KOPT-K1 (cell line): ENCODE measurements at regions not wholly inside any gene's neighbourhood (a gene's known extent, or its start where the extent isn't known, plus 50 kb on each side); places are given as distances from the start of the nearest gene placed in this dataset.

Source experiments
- H3K27ac ChIP-seq: fragments of 200-600 bp; sonication (generic); 2 replicates; pipeline ENCODE4 v1.5.1; 2016; ENCODE audit warnings: antibody characterized with exemption, mild to moderate bottlenecking, low read depth, low read length; ENCODE audit not compliant: poor library complexity, severe bottlenecking
- H3K36me3 ChIP-seq: fragments of 200-600 bp; sonication (generic); 2 replicates; pipeline ENCODE4 v1.5.1; 2017; ENCODE audit warnings: antibody characterized with exemption, mild to moderate bottlenecking, low read length, moderate library complexity; ENCODE audit not compliant: insufficient read depth
- H3K9me3 ChIP-seq: fragments of 200-600 bp; sonication (generic); 2 replicates; pipeline ENCODE4 v1.5.1; 2017; ENCODE audit warnings: antibody characterized with exemption, low read length, mild to moderate bottlenecking; ENCODE audit not compliant: insufficient read depth, poor library complexity, severe bottlenecking

DNA sequence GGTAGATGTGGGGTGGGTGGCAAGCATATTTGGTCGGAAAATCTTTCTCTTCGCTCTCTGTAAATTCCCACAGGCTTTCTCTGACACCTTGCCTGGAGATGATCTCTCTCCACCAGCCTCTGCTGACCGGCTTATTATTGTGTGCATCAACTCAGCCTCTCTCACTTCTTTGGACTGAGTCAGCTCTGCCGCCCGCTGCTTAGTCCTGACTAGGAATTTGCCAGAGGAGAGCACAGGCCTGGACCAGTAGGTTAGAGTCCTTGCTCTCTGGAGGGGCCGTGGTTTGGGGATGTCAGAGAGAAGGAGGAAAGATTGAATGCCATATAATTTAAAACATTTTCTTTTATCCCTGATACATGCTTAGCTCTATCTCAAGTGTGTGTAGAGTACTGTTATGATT is 242.6 kb upstream of the THSD7B start:
- Histone ChIP-seq H3K36me3 (no peaks in the 10 kb centered on the region), H3K9me3 (no peaks in the 10 kb centered on the region)

DNA sequence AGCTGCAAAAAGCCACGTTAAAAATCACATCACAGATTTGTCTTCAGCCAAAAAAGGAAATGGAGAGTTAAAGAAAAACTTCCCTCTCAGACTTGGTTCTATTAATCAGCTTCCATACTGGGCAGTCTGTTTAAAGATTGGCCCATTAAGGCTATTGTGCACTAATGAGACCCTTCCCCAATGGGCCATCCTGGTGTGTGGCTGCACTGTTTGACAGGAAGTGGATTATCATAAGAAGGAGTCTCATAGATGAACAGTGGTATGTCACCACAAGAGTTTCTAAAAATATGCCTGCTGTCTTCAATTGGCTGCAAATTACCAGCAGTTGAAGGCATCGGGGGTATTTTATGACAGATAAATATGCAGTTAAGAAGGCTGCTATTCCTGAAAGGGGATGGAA is 247.6 kb upstream of the THSD7B start:
- Histone ChIP-seq H3K36me3 (no peaks in the 10 kb centered on the region), H3K27ac (no peak overlapping the region), H3K9me3 (no peaks in the 10 kb centered on the region)

More for the DNA sequence above, 242.6 kb upstream of the THSD7B start:
- H3K27ac ChIP-seq, result no peak overlapping the region

DNA sequence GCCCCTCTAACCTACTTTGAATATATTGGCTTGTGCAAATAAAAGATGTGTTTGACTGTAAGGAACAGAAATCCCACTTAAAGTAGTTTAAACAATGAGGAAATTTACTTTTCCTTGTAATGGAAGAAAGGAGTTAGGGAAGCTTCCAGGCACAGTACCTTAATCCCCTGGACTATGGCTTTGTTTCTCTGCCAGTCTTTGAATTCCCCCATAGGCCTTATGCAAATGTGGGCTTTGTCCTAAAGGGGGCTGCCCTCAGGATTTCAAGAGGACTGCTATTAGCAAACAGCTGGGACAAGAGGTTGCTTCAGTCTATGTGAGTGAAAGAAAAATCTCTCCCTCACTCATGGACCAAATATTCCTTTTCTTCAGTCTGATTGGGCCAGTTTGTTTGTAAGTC is 255.1 kb upstream of the THSD7B start:
- Histone ChIP-seq H3K27ac (no peak overlapping the region), H3K36me3 (no peaks in the 10 kb centered on the region), H3K9me3 (no peaks in the 10 kb centered on the region)

DNA sequence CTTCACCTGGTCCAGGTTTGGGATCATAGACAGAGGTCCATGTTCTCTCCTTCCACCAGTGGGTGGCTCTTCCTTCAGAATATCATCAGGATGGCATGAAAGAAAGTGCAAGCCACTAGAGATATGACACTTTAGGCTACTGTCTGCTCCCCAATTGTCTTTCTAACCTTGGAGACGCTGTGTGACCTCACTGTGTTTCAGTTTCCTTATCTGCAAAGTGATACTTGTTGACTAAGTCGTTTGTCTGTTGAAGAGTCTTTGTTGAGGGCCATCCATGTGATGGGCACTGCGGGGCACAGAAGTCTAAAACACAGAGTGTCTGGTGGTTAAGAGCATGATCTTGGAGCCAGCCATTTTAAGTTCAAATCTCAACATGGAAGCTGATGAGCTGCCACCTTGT is 259.9 kb upstream of the THSD7B start:
- H3K36me3 ChIP-seq, result no peaks in the 10 kb centered on the region
- H3K9me3 ChIP-seq, result no peaks in the 10 kb centered on the region
- H3K27ac ChIP-seq, result no peak overlapping the region

DNA sequence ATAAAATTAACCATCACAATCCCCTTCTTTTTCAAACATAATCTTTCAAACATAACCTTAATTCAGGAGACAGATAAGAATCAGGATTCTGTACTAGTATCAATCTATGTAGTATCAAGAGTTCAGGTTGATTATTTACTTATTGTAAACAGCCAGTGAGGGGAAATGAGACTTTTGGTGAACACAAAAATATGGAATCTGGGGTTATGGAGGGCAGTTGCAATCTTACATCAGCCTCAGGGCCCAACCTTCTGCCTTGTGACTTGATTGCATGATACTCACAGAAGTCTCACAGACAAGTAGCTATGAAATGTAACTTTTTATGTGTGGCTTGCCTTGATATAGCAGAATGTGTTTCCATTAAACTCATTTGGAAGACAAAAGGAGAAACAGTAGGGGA is 262.7 kb upstream of the THSD7B start:
- Histone ChIP-seq H3K36me3 (no peaks in the 10 kb centered on the region), H3K27ac (no peak overlapping the region), H3K9me3 (no peaks in the 10 kb centered on the region)

DNA sequence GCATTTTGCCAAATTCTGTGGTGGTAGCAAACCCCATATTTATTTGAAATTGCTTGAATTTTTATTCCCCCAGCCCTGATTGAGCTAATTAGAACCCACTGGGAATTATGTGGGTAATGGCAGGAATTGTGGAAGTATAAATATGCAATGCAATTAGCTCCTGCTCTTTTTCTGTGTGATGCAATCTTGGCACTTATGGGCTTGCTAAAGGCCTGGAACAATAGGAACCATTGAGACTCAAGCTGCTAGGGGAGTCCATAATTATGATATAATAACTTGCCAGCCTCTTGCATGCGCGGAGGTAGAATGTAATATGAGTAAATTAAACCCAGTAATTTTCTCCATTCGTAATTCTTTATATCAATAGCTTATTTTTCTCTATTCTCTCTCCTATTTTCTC is 267.6 kb upstream of the THSD7B start:
- no peaks in the 10 kb centered on the region for H3K9me3 ChIP-seq
- H3K36me3 ChIP-seq, result no peaks in the 10 kb centered on the region
- no peak overlapping the region for H3K27ac ChIP-seq

DNA sequence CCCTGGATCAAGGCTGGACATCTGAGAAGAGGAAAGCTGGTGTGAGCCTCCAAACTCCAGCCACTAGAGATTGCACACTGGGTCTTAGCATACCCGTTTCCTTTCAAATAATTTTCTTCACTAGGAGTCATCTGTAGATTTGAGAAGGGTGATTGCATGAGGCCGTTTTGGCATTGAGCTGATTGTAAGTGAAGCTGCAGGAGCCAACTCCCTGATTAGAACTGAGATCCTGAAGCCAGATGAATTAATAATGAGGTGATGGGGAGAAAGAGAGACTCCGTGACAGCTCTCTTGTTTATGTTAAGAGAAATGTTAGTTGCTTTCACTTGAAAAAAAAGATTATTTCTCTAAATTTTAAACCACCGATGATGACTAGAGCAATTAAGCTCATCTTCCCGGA is 268.4 kb upstream of the THSD7B start:
- Histone ChIP-seq H3K9me3 (no peaks in the 10 kb centered on the region), H3K36me3 (no peaks in the 10 kb centered on the region), H3K27ac (no peak overlapping the region)

DNA sequence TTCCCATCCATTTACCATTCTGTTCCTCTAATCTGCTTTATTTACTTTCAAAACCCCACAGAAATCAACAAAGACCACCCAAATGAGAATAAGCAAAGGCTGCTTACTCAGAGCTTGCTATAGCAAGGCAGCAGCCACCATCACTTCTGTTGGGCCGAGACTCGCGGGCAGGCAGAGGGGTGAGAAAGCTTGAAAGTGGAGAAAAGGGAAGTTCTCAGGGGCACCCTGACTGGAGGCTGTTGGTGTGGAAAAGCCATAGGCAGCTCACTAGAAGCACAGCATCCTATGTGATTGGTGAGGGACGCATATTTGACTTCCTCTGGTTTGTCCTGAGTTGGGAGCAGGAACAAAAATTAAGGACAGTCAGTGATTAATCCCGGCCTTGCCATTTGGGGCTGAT is 269.7 kb upstream of the THSD7B start:
- H3K36me3 ChIP-seq, result no peaks in the 10 kb centered on the region
- H3K9me3 ChIP-seq, result no peaks in the 10 kb centered on the region
- H3K27ac ChIP-seq, result no peak overlapping the region

DNA sequence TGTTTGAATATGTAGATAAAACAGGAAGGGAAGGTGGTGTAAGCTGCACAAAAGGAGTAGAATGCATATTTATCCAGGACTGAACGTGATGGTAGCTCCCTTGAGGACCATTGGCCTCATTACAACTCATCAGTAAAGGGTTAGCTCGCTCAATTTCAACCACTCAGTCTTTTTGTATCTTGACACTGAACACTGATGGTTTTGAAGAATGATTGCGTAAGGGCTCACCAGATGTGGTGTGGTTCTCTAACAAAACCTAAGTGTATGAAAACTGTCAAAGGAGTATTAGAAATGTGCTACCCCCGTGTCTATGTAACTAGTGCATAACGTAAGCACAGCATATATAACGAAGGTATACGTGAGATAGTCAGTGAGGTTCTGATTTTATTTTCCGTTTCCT is 272.4 kb upstream of the THSD7B start:
- no peak overlapping the region for H3K27ac ChIP-seq
- no peaks in the 10 kb centered on the region for H3K36me3 ChIP-seq
- no peaks in the 10 kb centered on the region for H3K9me3 ChIP-seq

DNA sequence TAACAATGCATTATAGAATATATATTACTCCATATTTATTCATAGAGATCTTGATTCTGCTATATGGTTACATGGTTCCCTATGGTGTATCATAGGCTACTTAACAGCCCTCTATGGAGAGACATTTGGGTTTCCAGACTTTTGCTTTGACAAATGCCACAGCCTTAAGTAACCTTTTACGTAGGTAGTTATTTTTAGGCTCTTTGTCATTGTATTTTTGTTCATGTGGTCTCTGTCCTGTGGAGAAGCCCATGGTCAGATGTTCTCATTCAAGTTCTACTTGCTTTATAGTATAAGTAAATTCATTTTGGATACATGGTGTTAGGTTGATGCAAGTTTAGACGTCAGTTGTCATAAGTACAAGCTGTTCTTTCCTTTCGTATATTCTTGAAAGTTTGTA is 275.2 kb upstream of the THSD7B start:
- H3K36me3 ChIP-seq, result no peaks in the 10 kb centered on the region
- H3K27ac ChIP-seq, result no peak overlapping the region
- no peaks in the 10 kb centered on the region for H3K9me3 ChIP-seq

DNA sequence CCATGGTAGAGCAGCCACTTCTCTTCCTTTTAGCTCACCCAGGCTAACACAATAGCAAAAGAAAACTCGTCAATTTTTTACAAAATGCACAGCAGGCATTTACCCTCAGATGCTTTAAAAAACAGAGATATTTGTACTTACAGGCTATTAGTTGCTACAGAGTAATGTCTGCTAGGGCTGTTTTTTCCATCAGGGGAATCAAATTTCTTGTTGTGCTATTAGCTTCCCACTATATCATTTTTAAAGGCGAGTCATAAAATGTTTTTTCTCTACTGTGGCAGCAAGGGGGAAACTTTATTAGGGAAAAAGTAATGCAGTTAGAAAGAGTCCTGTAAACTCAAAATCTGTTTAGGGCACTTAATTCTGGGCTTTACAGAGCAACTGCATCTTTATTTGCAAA is 277.9 kb upstream of the THSD7B start:
- Histone ChIP-seq H3K36me3 (no peaks in the 10 kb centered on the region), H3K9me3 (no peaks in the 10 kb centered on the region), H3K27ac (no peak overlapping the region)

DNA sequence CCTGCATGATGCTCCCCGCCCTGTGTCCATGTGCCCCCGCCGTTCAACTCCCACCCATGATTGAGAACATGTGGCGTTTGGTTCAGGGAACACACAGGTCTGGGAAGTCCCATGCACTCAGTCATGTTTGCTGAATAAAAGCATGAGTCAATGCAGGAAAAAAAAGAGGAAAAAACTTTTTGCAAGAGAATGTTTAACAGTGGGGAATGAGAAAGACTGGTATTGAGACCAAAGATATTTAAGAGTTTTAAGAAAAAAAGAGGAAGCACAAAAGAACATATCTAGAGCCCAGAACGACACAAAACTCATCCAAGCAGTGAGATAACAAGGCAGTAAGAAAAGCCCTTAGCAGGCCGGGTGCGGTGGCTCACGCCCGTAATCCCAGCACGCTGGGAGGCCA is 279.2 kb upstream of the THSD7B start:
- H3K36me3 ChIP-seq, result no peaks in the 10 kb centered on the region
- H3K27ac ChIP-seq, result no peak overlapping the region
- H3K9me3 ChIP-seq, result no peaks in the 10 kb centered on the region

DNA sequence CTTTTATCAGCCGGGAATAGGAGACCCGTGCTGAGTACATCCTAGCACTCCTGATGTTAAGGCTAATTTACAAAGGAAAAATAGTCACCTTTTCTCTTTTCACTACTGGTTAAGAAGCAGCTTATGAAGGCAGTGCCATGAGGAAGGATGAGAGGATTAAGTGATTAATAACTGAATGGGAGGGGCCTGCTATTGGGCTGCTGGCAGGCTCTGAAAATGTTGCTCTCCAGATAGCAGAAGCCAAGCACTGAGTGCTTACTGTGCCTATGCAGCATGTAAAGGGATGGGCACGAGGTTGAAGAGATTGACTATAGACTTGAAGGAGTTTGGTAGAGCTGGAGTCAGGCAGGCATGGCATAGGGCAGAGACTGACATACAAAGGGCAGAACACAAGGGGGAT is 282.4 kb upstream of the THSD7B start:
- Histone ChIP-seq H3K9me3 (no peaks in the 10 kb centered on the region), H3K36me3 (no peaks in the 10 kb centered on the region), H3K27ac (no peak overlapping the region)

DNA sequence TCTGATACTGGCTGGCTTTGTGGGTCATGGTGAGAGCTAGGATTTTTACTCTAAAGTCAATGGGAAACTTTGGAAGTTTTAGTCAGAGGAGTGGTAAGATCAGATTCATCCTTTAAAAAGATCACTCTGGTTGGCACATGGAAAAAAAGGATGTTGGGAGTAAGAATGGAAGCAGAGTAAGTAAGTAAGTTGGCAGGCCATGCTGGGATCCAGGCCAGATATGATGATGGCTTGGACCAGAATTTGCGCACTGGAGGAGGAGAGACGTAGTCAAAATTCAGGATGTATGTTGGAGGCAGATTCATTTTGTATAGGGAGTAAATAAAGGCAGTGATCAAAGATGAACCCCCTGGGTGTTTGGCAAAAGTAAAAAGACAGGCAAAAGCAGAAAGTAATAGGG is 283.3 kb upstream of the THSD7B start:
- Histone ChIP-seq H3K27ac (no peak overlapping the region), H3K36me3 (no peaks in the 10 kb centered on the region)

DNA sequence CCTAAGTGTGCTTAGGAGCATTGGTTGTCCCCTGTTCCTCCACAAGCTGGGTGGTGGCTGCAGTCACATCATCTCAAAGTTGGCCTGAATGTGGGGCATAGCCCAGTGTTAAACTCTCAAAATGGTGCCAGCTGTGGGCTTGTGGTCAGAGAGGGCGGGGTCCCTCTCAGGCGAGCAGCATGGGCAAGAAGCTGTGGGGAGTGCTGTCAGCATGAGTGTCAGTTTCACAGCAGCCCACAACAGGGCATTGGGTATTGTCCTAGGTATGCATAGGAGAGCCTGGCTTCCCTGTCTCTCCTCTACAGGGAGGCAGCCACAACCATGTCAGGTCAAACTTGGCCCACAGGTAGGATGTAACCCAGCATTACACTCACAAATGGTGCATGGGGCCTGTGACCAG is 285.6 kb upstream of the THSD7B start:
- Histone ChIP-seq H3K36me3 (no peaks in the 10 kb centered on the region), H3K9me3 (no peaks in the 10 kb centered on the region), H3K27ac (no peak overlapping the region)

More for the DNA sequence above, 283.3 kb upstream of the THSD7B start:
- H3K9me3 ChIP-seq, result no peaks in the 10 kb centered on the region

DNA sequence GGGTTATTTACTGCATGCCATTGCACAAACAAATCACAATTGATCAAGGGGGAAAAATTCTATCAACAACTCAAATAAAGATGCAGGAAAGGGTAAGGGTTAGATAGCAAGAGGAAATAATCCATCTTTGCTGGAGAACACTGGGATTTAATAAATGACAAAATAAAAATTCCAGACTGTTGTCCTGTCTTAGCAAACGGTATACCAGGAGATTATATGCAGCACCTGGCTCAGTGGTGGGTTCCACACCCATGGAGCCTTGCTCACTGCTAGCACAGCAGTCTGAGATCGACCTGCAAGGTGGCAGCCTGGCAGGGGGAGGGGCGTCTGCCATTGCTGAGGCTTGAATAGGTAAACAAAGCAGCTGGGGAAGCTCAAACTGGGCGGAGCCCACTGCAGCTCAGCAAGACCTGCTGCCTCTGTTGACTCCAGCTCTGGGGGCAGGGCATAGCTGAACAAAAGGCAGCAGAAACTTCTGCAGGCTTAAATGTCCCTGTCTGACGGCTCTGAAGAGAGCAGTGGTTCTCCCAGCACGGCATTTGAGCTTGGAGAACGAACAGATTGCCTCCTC is 296.5 kb upstream of the THSD7B start:
- Histone ChIP-seq H3K36me3 (no peaks in the 10 kb centered on the region), H3K9me3 (no peaks in the 10 kb centered on the region), H3K27ac (no peak overlapping the region)

DNA sequence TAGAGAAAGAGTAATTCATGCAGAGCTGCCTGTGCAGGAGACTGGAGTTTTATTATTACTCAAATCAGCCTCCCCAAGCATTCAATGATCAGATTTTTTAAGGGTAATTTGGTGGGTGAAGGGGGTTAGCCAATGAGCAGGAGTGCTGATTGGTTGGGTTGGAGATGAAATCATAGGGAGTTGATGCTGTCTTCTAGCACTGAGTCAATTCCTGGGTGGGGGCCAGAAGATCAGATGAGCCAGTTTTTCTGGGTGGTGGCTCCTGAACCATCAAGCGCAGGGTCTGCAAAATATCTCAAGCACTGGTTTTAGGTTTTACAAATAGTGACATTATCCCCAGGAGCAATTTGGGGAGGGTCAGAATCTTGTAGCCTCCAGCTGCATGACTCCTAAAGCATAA is 312.8 kb upstream of the THSD7B start:
- no peaks in the 10 kb centered on the region for H3K36me3 ChIP-seq
- H3K27ac ChIP-seq, result no peak overlapping the region
- H3K9me3 ChIP-seq, result no peaks in the 10 kb centered on the region
